ENCODE measurements at regions not wholly inside any gene's neighbourhood (a gene's known extent, or its start where the extent isn't known, plus 50 kb on each side); places are given as distances from the start of the nearest gene placed in this dataset.
"Not testable (repeated sequence)": the region's sequence is repeated elsewhere in the genome, so short reads cannot be mapped to it uniquely, and the experiment has no call there.

DNA sequence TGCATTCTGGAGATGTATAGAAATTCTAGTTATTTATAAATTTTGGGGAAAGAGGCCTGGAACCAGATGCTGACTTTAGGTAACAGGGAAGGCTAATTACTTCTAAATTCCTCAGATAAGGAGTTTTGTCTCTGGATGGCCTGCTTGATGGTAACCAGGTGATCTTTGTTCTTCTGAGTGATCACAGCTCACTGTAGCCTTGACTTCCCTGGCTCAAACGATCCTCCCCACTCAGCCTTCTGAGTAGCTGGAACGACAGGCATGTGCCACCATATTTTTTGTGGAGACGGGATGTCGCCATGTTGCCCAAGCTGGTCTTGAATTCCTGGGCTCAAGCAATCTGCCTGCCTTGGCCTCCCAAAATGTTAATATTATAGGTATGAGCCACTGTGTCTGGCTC, 54.4 kb upstream of the MSH6 start:
- Mint-ChIP-seq H3K27ac (no peak overlapping the region), H3K36me3 (no peaks in the 10 kb centered on the region), H3K4me1 (no peaks in the 10 kb centered on the region), H3K9me3 (ENCODE audit: low read depth) (no peaks in the 10 kb centered on the region), H3K4me3 (no peak overlapping the region), H3K27me3 (no peaks in the 10 kb centered on the region)
- CTCF ChIA-PET, result no interaction called here
- DNase-seq (no peak), ATAC-seq (no peak)

DNA sequence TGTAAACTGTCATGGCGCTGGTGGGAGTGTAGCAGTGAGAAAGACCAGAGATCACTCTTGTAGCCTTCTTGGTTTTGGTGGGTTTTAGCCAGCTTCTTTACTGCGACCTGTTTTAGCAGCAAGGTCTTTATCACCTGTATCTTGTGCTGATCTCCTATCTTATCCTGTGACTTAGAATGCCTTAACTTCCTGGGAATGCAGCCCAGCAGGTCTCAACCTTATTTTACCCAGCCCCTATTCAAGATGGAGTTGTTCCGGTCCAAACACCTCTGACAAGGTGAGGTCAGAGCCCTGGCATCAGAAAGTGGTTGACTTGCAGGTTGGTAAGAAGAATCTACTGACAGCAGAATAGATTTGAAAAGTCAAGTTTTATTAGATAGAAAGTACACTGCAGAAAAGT, 55.0 kb upstream of the MSH6 start:
- no peak overlapping the region for H3K27ac Mint-ChIP-seq
- DNase-seq, result no peak
- no peak overlapping the region for H3K4me3 Mint-ChIP-seq
- CTCF ChIA-PET, result interaction anchor here (1.8 kb wide), 1 partner anchor 39 kb away, joined by 4 read pairs; no protein-coding TSS in a partner anchor
- H3K36me3 Mint-ChIP-seq, result no peaks in the 10 kb centered on the region
- no peaks in the 10 kb centered on the region for H3K4me1 Mint-ChIP-seq
- no peaks in the 10 kb centered on the region for H3K9me3 Mint-ChIP-seq (ENCODE audit: low read depth)
- no peaks in the 10 kb centered on the region for H3K27me3 Mint-ChIP-seq
- no peak for ATAC-seq

DNA sequence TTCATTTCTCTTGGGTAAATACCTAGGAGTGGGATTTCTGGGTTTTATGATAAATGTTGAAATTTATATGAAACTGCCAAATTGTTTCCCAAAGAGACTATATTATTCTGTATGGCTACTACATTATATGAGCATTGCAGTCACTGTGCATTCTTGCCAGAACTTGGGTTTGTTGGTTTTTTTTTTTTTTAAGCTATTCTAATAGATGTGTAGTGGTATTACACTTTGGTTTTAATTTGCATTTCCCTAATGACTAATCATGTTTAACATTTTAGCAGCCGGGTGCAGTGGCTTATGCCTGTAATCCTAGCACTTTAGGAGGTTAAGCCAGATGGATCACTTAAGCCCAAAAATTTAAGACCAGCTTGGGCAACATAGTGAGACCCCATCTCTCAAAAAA, 56.0 kb upstream of the MSH6 start:
- not testable (repeated sequence) for ATAC-seq; H3K27ac Mint-ChIP-seq; DNase-seq; H3K4me1 Mint-ChIP-seq; H3K4me3 Mint-ChIP-seq; H3K27me3 Mint-ChIP-seq; H3K36me3 Mint-ChIP-seq; H3K9me3 Mint-ChIP-seq (ENCODE audit: low read depth)
- CTCF ChIA-PET, result interaction anchor here (1.8 kb wide), 1 partner anchor 40 kb away, joined by 4 read pairs; no protein-coding TSS in a partner anchor

DNA sequence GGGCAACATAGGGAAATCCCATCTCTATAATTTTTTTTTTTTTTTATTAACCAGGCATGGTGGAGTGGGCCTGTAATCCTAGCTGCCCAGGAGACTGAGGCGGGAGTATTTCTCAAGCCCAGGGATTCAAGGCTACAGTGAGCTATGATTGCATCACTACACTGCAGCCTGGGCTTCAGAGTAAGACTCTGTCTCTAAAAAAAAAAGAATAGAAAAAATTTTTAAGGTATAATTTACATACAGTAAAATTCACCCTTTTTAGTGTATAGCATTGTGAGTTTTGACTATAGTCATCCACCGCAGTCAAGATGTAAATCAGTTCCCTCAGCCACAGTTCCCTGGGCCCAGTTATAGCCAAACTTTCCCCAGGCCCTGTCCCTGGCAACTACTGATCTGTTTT, 57.1 kb upstream of the MSH6 start:
- no peaks in the 10 kb centered on the region for H3K9me3 Mint-ChIP-seq (ENCODE audit: low read depth)
- no peak overlapping the region for H3K4me3 Mint-ChIP-seq
- ATAC-seq, result no peak
- H3K36me3 Mint-ChIP-seq, result no peaks in the 10 kb centered on the region
- H3K27me3 Mint-ChIP-seq, result no peaks in the 10 kb centered on the region
- CTCF ChIA-PET, result no interaction called here
- no peak overlapping the region for H3K27ac Mint-ChIP-seq
- no peak for DNase-seq
- no peaks in the 10 kb centered on the region for H3K4me1 Mint-ChIP-seq

DNA sequence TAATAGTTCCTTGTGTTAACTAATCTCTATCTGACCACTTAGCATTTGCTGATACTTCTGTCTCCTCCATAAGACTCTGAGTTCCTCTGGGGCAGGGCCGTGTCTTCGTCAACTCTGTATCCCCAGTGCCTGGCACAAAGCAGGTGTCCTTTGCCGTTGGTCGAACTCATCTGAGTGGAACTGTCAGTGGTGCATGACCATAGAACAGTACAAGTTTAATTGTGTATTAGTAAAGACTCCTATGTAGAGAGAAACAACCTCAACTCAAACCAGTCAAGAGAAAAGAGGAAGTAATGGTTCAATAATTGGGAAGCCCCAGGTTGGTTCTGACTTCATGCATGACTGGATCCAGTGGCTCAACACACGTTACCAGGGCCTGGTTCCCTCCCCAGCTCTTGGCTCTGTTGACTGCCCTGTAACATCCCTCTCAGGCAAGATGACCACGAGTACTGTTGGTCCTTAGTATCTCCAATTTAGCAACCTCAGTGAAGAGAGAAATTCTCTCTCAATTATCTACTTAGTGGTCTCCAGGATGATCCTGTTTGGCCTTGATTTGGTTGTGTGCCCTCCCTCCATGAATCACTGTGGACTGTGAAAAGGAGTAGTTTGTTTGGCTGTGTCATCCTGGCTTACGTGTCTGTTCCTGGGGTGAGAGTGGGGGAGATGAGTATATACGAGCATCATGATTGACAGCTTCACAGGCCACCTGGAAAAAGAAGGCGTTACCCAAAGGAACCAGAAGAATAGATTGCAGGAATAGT, 58.5 kb upstream of the MSH6 start:
- no peaks in the 10 kb centered on the region for H3K9me3 Mint-ChIP-seq (ENCODE audit: low read depth)
- H3K36me3 Mint-ChIP-seq, result no peaks in the 10 kb centered on the region
- no peaks in the 10 kb centered on the region for H3K27me3 Mint-ChIP-seq
- H3K27ac Mint-ChIP-seq, result no peak overlapping the region
- ATAC-seq (no peak), DNase-seq (no peak)
- no peak overlapping the region for H3K4me3 Mint-ChIP-seq
- CTCF ChIA-PET, result no interaction called here
- H3K4me1 Mint-ChIP-seq, result peaks cover 2% of the 10 kb centered on the region

DNA sequence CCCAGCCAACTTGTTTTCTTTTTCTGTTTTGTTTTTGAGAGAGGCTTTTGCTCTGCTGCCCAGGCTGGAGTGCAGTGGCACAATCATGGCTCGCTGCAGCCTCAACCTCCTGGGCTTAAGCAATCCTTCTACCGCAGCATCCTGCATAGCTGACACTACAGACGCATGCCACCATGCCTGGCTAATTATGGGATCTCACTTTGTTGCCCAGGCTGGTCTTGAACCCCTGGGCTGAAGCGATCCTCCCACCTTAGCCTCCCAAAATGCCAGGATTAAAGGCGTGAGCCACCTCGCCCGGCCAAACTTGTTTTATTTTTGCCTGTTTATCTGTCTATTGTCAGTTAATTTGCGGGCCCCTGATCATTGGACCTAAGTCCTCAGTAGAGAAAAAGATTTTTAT, 61.6 kb upstream of the MSH6 start:
- no peaks in the 10 kb centered on the region for H3K36me3 Mint-ChIP-seq
- H3K9me3 Mint-ChIP-seq (ENCODE audit: low read depth), result no peaks in the 10 kb centered on the region
- ATAC-seq, result no peak
- peaks cover 10% of the 10 kb centered on the region for H3K4me1 Mint-ChIP-seq
- DNase-seq, result no peak
- H3K27me3 Mint-ChIP-seq, result no peaks in the 10 kb centered on the region
- H3K27ac Mint-ChIP-seq, result no peak overlapping the region
- no peak overlapping the region for H3K4me3 Mint-ChIP-seq
- CTCF ChIA-PET, result no interaction called here

DNA sequence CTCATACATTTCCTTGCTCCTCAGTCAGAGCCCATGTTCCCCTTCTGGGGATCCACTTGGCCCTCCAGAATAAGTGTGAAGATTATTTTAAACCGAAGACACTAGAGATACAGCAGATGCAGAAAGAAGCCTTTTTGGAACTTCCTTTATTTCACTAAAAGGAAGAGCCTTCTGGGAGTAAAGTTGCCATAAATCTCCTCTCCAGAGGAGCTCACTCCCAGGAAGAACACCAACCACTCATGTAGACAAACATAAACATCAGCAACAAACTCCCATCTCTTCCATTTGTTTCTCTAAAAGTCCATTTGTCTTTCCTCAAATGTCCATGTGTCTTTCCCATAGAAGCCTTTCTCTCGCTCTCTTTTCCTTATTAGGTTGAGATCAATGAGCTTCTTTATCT, 62.4 kb upstream of the MSH6 start:
- DNase-seq (no peak), ATAC-seq (no peak)
- no peaks in the 10 kb centered on the region for H3K9me3 Mint-ChIP-seq (ENCODE audit: low read depth)
- H3K27me3 Mint-ChIP-seq, result no peaks in the 10 kb centered on the region
- H3K27ac Mint-ChIP-seq, result no peak overlapping the region
- CTCF ChIA-PET, result interaction anchor here (1.4 kb wide), 1 partner anchor 47 kb away, joined by 5 read pairs; no protein-coding TSS in a partner anchor
- H3K36me3 Mint-ChIP-seq, result no peaks in the 10 kb centered on the region
- no peak overlapping the region for H3K4me3 Mint-ChIP-seq
- peaks cover 10% of the 10 kb centered on the region for H3K4me1 Mint-ChIP-seq

DNA sequence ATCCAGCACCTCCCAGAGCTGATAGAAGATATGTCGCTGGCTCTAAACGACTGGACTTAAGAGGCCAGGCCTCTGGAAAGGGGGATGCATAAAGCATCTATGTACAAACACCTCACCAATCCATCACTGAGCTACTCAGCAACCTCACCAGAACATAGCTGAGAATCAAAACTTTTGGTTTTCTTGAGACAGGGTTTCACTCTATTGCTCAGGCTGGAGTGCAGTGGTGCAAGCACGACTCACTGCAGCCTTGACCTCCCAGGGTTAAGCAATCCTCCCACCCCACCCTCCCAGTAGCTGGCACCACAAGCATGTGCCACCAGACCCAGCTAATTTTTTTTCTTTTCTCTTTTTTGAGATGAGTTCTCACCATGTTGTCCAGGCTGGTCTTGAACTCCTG, 62.9 kb upstream of the MSH6 start:
- ATAC-seq, result no peak
- H3K27ac Mint-ChIP-seq, result no peak overlapping the region
- no peaks in the 10 kb centered on the region for H3K36me3 Mint-ChIP-seq
- H3K4me1 Mint-ChIP-seq, result peaks cover 10% of the 10 kb centered on the region
- H3K9me3 Mint-ChIP-seq (ENCODE audit: low read depth), result no peaks in the 10 kb centered on the region
- no peak for DNase-seq
- CTCF ChIA-PET, result interaction anchor here (1.4 kb wide), 1 partner anchor 48 kb away, joined by 5 read pairs; no protein-coding TSS in a partner anchor
- H3K27me3 Mint-ChIP-seq, result no peaks in the 10 kb centered on the region
- no peak overlapping the region for H3K4me3 Mint-ChIP-seq

DNA sequence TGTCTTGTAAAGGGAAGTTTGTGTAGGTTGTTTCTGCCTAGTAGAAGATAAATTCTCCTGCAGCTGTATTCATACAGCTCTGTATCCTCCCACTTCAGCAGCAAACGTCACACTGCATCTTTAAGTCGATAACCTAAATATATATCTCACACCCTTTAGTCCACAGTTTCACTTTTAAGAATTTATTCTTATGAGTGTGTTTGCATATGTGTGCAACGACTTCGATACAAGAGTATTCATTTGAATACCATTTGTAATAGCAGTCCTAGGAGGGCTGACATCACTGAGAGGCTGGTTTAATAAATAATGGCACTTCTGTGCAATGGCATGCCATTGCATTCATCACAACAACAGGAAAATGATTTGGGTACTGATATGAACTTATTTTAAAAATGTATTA, 63.8 kb upstream of the MSH6 start:
- Mint-ChIP-seq H3K36me3 (no peaks in the 10 kb centered on the region), H3K27ac (no peak overlapping the region), H3K9me3 (ENCODE audit: low read depth) (no peaks in the 10 kb centered on the region), H3K4me3 (no peak overlapping the region), H3K4me1 (peaks cover 10% of the 10 kb centered on the region), H3K27me3 (no peaks in the 10 kb centered on the region)
- no peak for DNase-seq
- peak; percentile 51 for ATAC-seq
- CTCF ChIA-PET, result interaction anchor here (0.6 kb wide), 2 partner anchors 12 to 42 kb away, joined by 3 to 4 read pairs; no protein-coding TSS in a partner anchor

DNA sequence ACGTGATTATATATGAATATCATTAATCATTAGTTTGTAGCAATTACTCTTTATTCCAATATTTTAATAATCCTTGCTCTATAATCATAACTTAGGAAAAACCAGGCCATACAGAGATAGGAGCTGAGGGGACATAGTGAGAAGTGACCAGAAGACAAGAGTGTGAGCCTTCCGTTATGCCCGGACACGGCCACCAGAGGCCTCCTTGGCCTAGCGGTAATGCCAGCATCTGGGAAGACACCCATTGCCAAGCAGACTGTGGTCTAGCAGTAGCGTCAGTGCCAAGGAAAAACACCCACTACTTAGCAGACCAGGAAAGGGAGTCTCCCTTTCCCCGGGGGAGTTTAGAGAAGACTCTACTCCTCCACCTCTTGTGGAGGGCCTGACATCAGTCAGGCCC, 66.6 kb upstream of the MSH6 start:
- ATAC-seq; H3K27ac Mint-ChIP-seq; DNase-seq; H3K36me3 Mint-ChIP-seq; H3K9me3 Mint-ChIP-seq (ENCODE audit: low read depth); H3K27me3 Mint-ChIP-seq; CTCF ChIA-PET; H3K4me3 Mint-ChIP-seq: not testable (repeated sequence)
- peaks cover 10% of the 10 kb centered on the region for H3K4me1 Mint-ChIP-seq

DNA sequence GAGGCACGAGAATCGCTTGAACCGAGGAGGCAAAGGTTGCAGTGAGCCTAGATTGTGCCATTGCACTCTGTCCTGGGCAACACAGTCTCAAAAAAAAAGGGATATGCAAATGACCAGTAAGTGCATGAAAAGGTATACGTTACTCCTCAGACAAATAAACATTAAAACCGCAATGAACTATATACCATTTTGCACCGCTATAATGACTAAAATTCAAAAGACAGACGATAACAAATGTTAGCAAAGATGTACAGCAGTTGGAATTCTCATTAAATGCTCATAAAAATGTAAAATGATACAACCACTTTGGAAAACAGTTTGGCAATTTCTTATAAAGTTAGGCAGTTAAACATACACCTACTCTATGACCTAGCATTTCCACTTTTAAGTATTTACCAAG, 67.4 kb upstream of the MSH6 start:
- ATAC-seq, result no peak
- H3K27me3 Mint-ChIP-seq, result no peaks in the 10 kb centered on the region
- CTCF ChIA-PET, result no interaction called here
- no peak overlapping the region for H3K4me3 Mint-ChIP-seq
- no peaks in the 10 kb centered on the region for H3K9me3 Mint-ChIP-seq (ENCODE audit: low read depth)
- H3K27ac Mint-ChIP-seq, result no peak overlapping the region
- DNase-seq, result no peak
- no peaks in the 10 kb centered on the region for H3K36me3 Mint-ChIP-seq
- H3K4me1 Mint-ChIP-seq, result peaks cover 10% of the 10 kb centered on the region

DNA sequence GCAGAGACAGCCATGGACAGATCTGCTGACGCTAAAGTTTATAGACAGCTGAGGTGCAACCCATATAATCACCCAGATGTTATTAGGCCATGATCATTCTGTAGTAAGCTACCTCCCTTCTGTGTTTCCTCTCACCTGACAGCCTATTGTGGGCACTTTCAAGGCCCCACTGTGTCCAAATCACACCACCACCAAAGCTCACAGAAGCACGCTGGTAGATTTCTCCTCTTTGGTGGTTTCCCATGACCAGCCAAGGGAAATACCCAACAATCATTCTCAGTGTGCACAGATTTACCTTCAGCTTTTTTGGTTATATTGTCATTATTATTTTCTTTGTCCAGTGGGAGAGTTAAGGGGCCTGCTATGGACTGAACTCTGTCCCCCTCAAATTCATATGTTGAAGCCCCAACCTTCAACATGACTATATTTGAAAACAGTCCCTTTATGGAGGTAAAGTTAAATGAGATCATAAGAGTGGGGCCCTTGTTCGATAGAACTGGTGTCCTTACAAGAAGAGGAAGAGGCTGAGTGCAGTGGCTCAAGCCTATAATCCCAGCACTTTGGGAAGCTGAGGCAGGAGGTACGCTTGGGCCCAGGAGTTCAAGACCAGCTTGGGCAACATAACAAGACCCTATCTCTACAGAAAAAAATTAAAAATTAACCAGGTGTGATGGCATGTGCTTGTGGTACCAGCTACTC, 74.0 kb upstream of the MSH6 start:
- CTCF ChIA-PET, result no interaction called here
- Mint-ChIP-seq H3K27me3 (no peaks in the 10 kb centered on the region), H3K4me3 (no peak overlapping the region), H3K27ac (no peak overlapping the region), H3K36me3 (no peaks in the 10 kb centered on the region), H3K4me1 (no peaks in the 10 kb centered on the region), H3K9me3 (ENCODE audit: low read depth) (no peaks in the 10 kb centered on the region)
- ATAC-seq (no peak), DNase-seq (no peak)

DNA sequence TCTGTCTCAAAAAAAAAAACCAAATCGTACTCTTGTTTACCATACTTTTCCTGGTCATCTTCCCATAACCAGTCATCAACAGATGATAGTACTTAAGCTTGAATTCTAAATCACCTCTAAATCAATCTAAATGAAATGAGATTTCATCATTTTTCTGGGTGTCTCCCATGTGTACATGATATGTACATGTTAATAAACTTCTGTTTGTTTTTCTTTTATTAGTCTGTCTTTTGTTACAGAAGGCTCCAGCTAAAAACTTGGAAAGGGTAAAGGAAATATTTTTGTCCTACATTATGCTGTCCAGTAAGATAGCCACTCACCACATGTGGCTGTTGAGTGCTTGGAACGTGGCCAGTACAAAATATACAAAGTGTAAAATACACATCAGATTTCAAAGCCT, 78.7 kb upstream of the MSH6 start:
- Mint-ChIP-seq H3K36me3 (no peaks in the 10 kb centered on the region), H3K27ac (no peak overlapping the region), H3K4me3 (no peak overlapping the region), H3K9me3 (ENCODE audit: low read depth) (no peaks in the 10 kb centered on the region), H3K27me3 (peaks cover 11% of the 10 kb centered on the region), H3K4me1 (no peaks in the 10 kb centered on the region)
- DNase-seq, result no peak
- no peak for ATAC-seq
- CTCF ChIA-PET, result no interaction called here

DNA sequence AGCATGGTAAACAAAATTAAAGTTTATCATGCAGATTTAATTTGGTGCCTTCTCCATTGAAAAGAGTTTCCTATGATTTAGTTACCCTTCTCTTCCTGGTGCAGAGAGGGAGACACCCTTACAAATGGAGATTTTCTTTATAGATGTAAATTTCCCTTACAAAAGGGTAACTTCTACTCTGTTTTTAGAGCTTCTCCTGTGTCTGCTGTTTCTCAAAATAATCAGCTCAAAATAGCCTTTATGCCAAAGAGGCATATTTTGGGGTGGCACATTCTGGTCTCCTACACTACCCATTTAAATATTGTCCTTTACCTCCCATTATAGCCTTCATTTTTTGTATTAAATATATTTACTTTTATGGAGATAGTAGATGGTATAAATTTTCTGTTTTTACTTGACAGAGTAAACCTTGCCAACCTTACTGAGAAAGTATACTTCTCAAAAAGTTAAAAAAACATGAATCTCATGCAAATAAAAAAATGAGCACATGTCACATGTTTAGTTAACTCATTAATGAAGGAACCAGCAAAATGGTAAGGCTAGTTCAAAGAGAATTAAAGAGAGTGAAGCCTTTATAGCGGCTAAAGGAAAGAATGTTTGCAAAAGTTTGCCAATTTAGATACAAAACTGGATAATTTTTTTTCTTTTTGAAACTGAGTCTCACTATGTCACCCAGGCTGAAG, 83.3 kb upstream of the MSH6 start:
- Mint-ChIP-seq H3K4me1 (no peaks in the 10 kb centered on the region), H3K4me3 (no peak overlapping the region), H3K27me3 (peaks cover 31% of the 10 kb centered on the region), H3K36me3 (no peaks in the 10 kb centered on the region), H3K9me3 (ENCODE audit: low read depth) (no peaks in the 10 kb centered on the region), H3K27ac (no peak overlapping the region)
- CTCF ChIA-PET, result no interaction called here
- ATAC-seq (no peak), DNase-seq (no peak)
